T-cell (primary cell): ENCODE measurements at regions not wholly inside any gene's neighbourhood (a gene's known extent, or its start where the extent isn't known, plus 50 kb on each side); places are given as distances from the start of the nearest gene placed in this dataset.
A peak's percentile ranks its signal among the peaks of the same experiment; 100 is the strongest.

ENCODE experiments used
- ATAC-seq, 4 experiments: fragments of 200-7000 bp in 3 of 4; fragments of 150-1000 bp in 1 of 4; cut with Tn5 transposase; replicated peaks in 1 of 4; 1 replicate in 3 of 4; 2 replicates in 1 of 4; pipeline ENCODE4 v1.10.0; 2021; ENCODE audit warnings: moderate library complexity in 3 of 4, mild to moderate bottlenecking in 2 of 4, moderate number of reproducible peaks in 1 of 4
- CTCF ChIA-PET, 2 donors: fragments of 300-600 bp; sonication (Branson Sonifier 250); formaldehyde crosslinking; loops; one replicate each; lab custom pipeline; 2022; ENCODE audit warnings: antibody characterized with exemption in 2 of 2; lab: Charles Lee
- POLR2A ChIA-PET, 2 donors: fragments of 300-600 bp; sonication (Branson Sonifier 250); formaldehyde crosslinking; loops; one replicate each; lab custom pipeline; 2022; ENCODE audit warnings: antibody characterized with exemption in 2 of 2; lab: Charles Lee
- DNase-seq, 35 experiments: peaks; one replicate each; pipeline versions ENCODE4 v3.0.0 to v3.0.0-alpha.2; 2013 to 2023
- H3K27ac ChIP-seq: one replicate; pipeline ENCODE4 v1.5.1; 2013; ENCODE audit warnings: low read length
- H3K27me3 ChIP-seq, 2 experiments: replicated peaks in 1 of 2; 1 replicate in 1 of 2; 2 replicates in 1 of 2; pipeline versions ENCODE4 v1.6.1 to v1.7.0; 2013; ENCODE audit warnings: low read length in 1 of 2, mixed read lengths in 1 of 2; ENCODE audit not compliant: control insufficient read depth in 2 of 2, insufficient read depth in 2 of 2; ENCODE audit errors: extremely low read depth in 1 of 2
- H3K36me3 ChIP-seq, 2 donors: 1 replicate in 1 of 2; 2 replicates in 1 of 2; pipeline versions ENCODE4 v1.6.1 to v1.7.0; 2013; ENCODE audit warnings: low read length in 1 of 2; ENCODE audit not compliant: control insufficient read depth in 2 of 2, insufficient read depth in 1 of 2; ENCODE audit errors: extremely low read depth in 1 of 2
- H3K4me1 ChIP-seq, 2 experiments: 1 replicate in 1 of 2; 2 replicates in 1 of 2; pipeline versions ENCODE4 v1.6.1 to v1.7.0; 2013; ENCODE audit warnings: low read length in 2 of 2, mixed read lengths in 1 of 2; ENCODE audit not compliant: insufficient read depth in 2 of 2, control insufficient read depth in 1 of 2; ENCODE audit errors: extremely low read depth in 1 of 2
- H3K4me3 ChIP-seq, 2 donors: 1 replicate in 1 of 2; 2 replicates in 1 of 2; pipeline versions ENCODE4 v1.5.1 to v1.7.0; 2013; ENCODE audit warnings: mild to moderate bottlenecking in 2 of 2, low read length in 1 of 2, moderate library complexity in 1 of 2; ENCODE audit not compliant: control insufficient read depth in 1 of 2; ENCODE audit errors: extremely low read depth in 1 of 2
- H3K9me3 ChIP-seq: 2 replicates; pipeline ENCODE4 v1.7.0; 2013
- H3K27ac Mint-ChIP-seq, 2 donors: one replicate each; pipeline ENCODE4 v1.8.0; 2020 to 2021; ENCODE audit warnings: mild to moderate bottlenecking in 2 of 2, mixed read lengths in 2 of 2
- H3K27me3 Mint-ChIP-seq, 2 donors: one replicate each; pipeline ENCODE4 v1.8.0; 2021 to 2022; ENCODE audit warnings: mixed read lengths in 2 of 2
- H3K36me3 Mint-ChIP-seq: one replicate; pipeline ENCODE4 v1.8.0; 2021; ENCODE audit warnings: mixed read lengths
- H3K4me1 Mint-ChIP-seq, 3 donors: one replicate each; pipeline ENCODE4 v1.8.0; 2020 to 2022; ENCODE audit warnings: mixed read lengths in 3 of 3, mild to moderate bottlenecking in 1 of 3
- H3K4me3 Mint-ChIP-seq, 3 donors: one replicate each; pipeline ENCODE4 v1.8.0; 2020 to 2022; ENCODE audit warnings: mild to moderate bottlenecking in 3 of 3, mixed read lengths in 3 of 3, moderate library complexity in 3 of 3
- H3K9me3 Mint-ChIP-seq, 3 donors: one replicate each; pipeline ENCODE4 v1.8.0; 2020 to 2022; ENCODE audit warnings: mixed read lengths in 3 of 3
- WGBS: methylation state at CpG from one replicate; pipeline ENCODE4 v1.1.5; 2013; ENCODE audit warnings: missing lambda C conversion rate; ENCODE audit not compliant: insufficient coverage; 5-methylcytosine and 5-hydroxymethylcytosine counted together

- peaks cover 14 to 33% (median 32%) of the 10 kb centered on the region in 3 donors for H3K9me3 Mint-ChIP-seq
- H3K9me3 ChIP-seq = no peaks in the 10 kb centered on the region
Observed at GRCh38 chr6:159615918-159616317, 77.1 kb downstream of the SOD2 start.

GRCh38 chr6:159610881-159611280 is 82.2 kb downstream of the SOD2 start:
- POLR2A ChIA-PET = no interaction called here

More at GRCh38 chr6:159615918-159616317, 77.1 kb downstream of the SOD2 start:
- no peaks in the 10 kb centered on the region for H3K4me1 ChIP-seq
- no peak overlapping the region for H3K27ac ChIP-seq
- H3K4me3 ChIP-seq = no peak overlapping the region
- POLR2A ChIA-PET = no interaction called here
- ATAC-seq = no peak
- peaks cover 38% of the 10 kb centered on the region for H3K36me3 Mint-ChIP-seq
- CTCF ChIA-PET = no interaction called here
- WGBS = no CpG with 5 or more reads among the region's 3 CpGs
- H3K27me3 ChIP-seq = no peaks in the 10 kb centered on the region
- H3K27me3 Mint-ChIP-seq = peaks cover 0 to 3% of the 10 kb centered on the region in 2 donors
- no peaks in the 10 kb centered on the region for H3K36me3 ChIP-seq
- no peak overlapping the region for H3K4me3 Mint-ChIP-seq
- H3K27ac Mint-ChIP-seq = no peak overlapping the region
- no peaks in the 10 kb centered on the region for H3K4me1 Mint-ChIP-seq
- DNase-seq = no peak

GRCh38 chr6:159609652-159610178 is 83.3 kb downstream of the SOD2 start:
- no peak for DNase-seq
- Histone ChIP-seq H3K27me3 (no peaks in the 10 kb centered on the region), H3K4me3 (no peak overlapping the region), H3K36me3 (no peaks in the 10 kb centered on the region), H3K27ac (no peak overlapping the region), H3K9me3 (no peaks in the 10 kb centered on the region), H3K4me1 (no peaks in the 10 kb centered on the region)
- Mint-ChIP-seq H3K4me1 (no peaks in the 10 kb centered on the region), H3K27ac (no peak overlapping the region), H3K4me3 (no peak overlapping the region), H3K9me3 (peaks cover 2 to 11% (median 8%) of the 10 kb centered on the region in 3 donors), H3K36me3 (peaks cover 6% of the 10 kb centered on the region), H3K27me3 (peaks cover 0 to under 1% of the 10 kb centered on the region in 2 donors)
- CTCF ChIA-PET = no interaction called here
- POLR2A ChIA-PET = no interaction called here
- WGBS = no CpG with 5 or more reads among the region's 2 CpGs
- no peak for ATAC-seq

More at GRCh38 chr6:159610881-159611280, 82.2 kb downstream of the SOD2 start:
- Histone ChIP-seq H3K9me3 (no peaks in the 10 kb centered on the region), H3K27ac (no peak overlapping the region), H3K27me3 (no peaks in the 10 kb centered on the region), H3K4me1 (no peaks in the 10 kb centered on the region), H3K36me3 (no peaks in the 10 kb centered on the region), H3K4me3 (no peak overlapping the region)
- 80% methylated on average over 1 of the region's 6 CpGs for WGBS
- ATAC-seq = no peak
- H3K27me3 Mint-ChIP-seq = no peaks in the 10 kb centered on the region
- peaks cover 14% of the 10 kb centered on the region for H3K36me3 Mint-ChIP-seq
- no peak overlapping the region for H3K27ac Mint-ChIP-seq
- H3K9me3 Mint-ChIP-seq = peaks cover 7 to 17% (median 14%) of the 10 kb centered on the region in 3 donors
- H3K4me1 Mint-ChIP-seq = no peaks in the 10 kb centered on the region
- no peak overlapping the region for H3K4me3 Mint-ChIP-seq
- no peak for DNase-seq
- CTCF ChIA-PET = no interaction called here

GRCh38 chr6:159608961-159609651 is 83.9 kb downstream of the SOD2 start:
- peaks cover 0 to 9% (median 5%) of the 10 kb centered on the region in 3 donors for H3K9me3 Mint-ChIP-seq
- Histone ChIP-seq H3K27ac (no peak overlapping the region), H3K36me3 (no peaks in the 10 kb centered on the region), H3K4me1 (no peaks in the 10 kb centered on the region), H3K27me3 (no peaks in the 10 kb centered on the region), H3K4me3 (no peak overlapping the region), H3K9me3 (no peaks in the 10 kb centered on the region)
- H3K4me3 Mint-ChIP-seq = no peak overlapping the region
- peak in 1 of 35 experiments; percentile 1 for DNase-seq
- H3K27ac Mint-ChIP-seq = no peak overlapping the region
- WGBS = 61% methylated on average over 4 of the region's 6 CpGs
- H3K4me1 Mint-ChIP-seq = no peaks in the 10 kb centered on the region
- H3K36me3 Mint-ChIP-seq = peaks cover 4% of the 10 kb centered on the region
- peaks cover 0 to 4% of the 10 kb centered on the region in 2 donors for H3K27me3 Mint-ChIP-seq
- ChIA-PET POLR2A (no interaction called here), CTCF (no interaction called here)
- no peak for ATAC-seq

- Mint-ChIP-seq H3K36me3 (no peaks in the 10 kb centered on the region), H3K4me3 (no peak overlapping the region), H3K27ac (no peak overlapping the region), H3K9me3 (peaks cover 0 to 5% (median 5%) of the 10 kb centered on the region in 3 donors), H3K27me3 (peaks cover 2 to 5% of the 10 kb centered on the region in 2 donors), H3K4me1 (no peaks in the 10 kb centered on the region)
- ChIA-PET POLR2A (no interaction called here), CTCF (no interaction called here)
- H3K36me3 ChIP-seq = no peaks in the 10 kb centered on the region
- ATAC-seq (no peak), DNase-seq (no peak)
- H3K9me3 ChIP-seq = no peaks in the 10 kb centered on the region
- peaks cover 0 to 5% of the 10 kb centered on the region in 2 experiments for H3K27me3 ChIP-seq
- peaks cover 0 to 3% of the 10 kb centered on the region in 2 experiments for H3K4me1 ChIP-seq
- no peak overlapping the region for H3K27ac ChIP-seq
- WGBS = no CpG with 5 or more reads among the region's 2 CpGs
- H3K4me3 ChIP-seq = no peak overlapping the region
Observed at GRCh38 chr6:159606786-159607185, 86.3 kb downstream of the SOD2 start.

- ATAC-seq = no peak
- Mint-ChIP-seq H3K27me3 (peaks cover 9 to 12% of the 10 kb centered on the region in 2 donors), H3K36me3 (no peaks in the 10 kb centered on the region), H3K9me3 (peaks cover 0 to 5% (median 5%) of the 10 kb centered on the region in 3 donors), H3K27ac (no peak overlapping the region), H3K4me3 (no peak overlapping the region), H3K4me1 (no peaks in the 10 kb centered on the region)
- H3K9me3 ChIP-seq = no peaks in the 10 kb centered on the region
- ChIA-PET CTCF (no interaction called here), POLR2A (no interaction called here)
- peaks cover 0 to 8% of the 10 kb centered on the region in 2 experiments for H3K27me3 ChIP-seq
- 58% methylated on average over 6 of the region's 6 CpGs for WGBS
- no peak overlapping the region for H3K4me3 ChIP-seq
- H3K36me3 ChIP-seq = no peaks in the 10 kb centered on the region
- H3K27ac ChIP-seq = no peak overlapping the region
- peaks cover 0 to 3% of the 10 kb centered on the region in 2 experiments for H3K4me1 ChIP-seq
- DNase-seq = no peak
Observed at GRCh38 chr6:159604443-159604956, 88.5 kb downstream of the SOD2 start.
